HUES6 (cell line): ENCODE measurements at regions not wholly inside any gene's neighbourhood (a gene's known extent, or its start where the extent isn't known, plus 50 kb on each side); places are given as distances from the start of the nearest gene placed in this dataset.
"Not testable (repeated sequence)": the region's sequence is repeated elsewhere in the genome, so short reads cannot be mapped to it uniquely, and the experiment has no call there.

Source experiments
- H3K27ac ChIP-seq: 2 replicates; pipeline ENCODE4 v1.7.0; 2013; ENCODE audit warnings: low read depth, mild to moderate bottlenecking, low read length, inconsistent platforms
- H3K27me3 ChIP-seq: 2 replicates; pipeline ENCODE4 v1.6.1; 2013; ENCODE audit warnings: low read length; ENCODE audit not compliant: control insufficient read depth, insufficient read depth
- H3K36me3 ChIP-seq: 2 replicates; pipeline ENCODE4 v1.6.1; 2013; ENCODE audit warnings: low read length; ENCODE audit not compliant: control insufficient read depth, insufficient read depth
- H3K4me1 ChIP-seq: 2 replicates; pipeline ENCODE4 v1.6.1; 2013; ENCODE audit warnings: low read length; ENCODE audit not compliant: control insufficient read depth, insufficient read depth
- H3K4me3 ChIP-seq: 2 replicates; pipeline ENCODE4 v1.5.1; 2013; ENCODE audit warnings: low read depth, low read length
- H3K9ac ChIP-seq: one replicate; pipeline ENCODE4 v1.6.1; 2013; ENCODE audit warnings: mild to moderate bottlenecking, low read length
- H3K9me3 ChIP-seq: 2 replicates; pipeline ENCODE4 v1.6.1; 2013; ENCODE audit warnings: low read depth, low read length; ENCODE audit not compliant: control insufficient read depth, insufficient read depth

DNA sequence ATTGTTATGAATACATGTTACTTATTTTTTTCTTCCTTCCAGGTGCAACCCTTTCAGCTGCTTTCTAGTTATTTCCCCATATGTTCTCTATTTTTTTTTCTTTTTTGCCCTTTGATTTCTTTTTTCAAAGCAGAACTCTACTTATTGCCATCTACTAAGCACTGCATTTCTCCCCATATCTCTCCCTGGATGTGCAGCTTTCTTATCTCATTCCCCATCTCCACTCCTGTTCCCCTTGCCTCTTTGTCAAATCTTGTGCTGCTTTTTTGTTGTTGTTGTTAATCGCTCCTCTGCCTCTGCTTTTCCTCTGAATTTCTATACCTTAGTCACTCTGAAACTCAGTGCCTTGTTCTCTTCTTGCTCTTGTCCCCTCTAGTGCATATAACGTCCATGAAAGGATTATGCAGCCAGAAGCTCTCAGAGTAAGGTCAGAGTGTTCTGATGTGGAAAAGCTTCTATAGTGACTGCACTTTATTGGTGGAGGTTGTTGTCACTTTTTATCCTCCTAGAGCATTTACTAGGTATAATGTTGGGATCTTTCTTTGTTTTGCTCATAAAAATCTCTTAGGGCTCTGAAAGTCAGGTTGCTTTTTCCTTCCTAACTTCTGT, 51.1 kb upstream of the JADE1 start:
- H3K4me3 ChIP-seq: no peak overlapping the region
- H3K4me1 ChIP-seq: peaks cover 14% of the 10 kb centered on the region
- H3K36me3 ChIP-seq: no peaks in the 10 kb centered on the region
- H3K27me3 ChIP-seq: no peaks in the 10 kb centered on the region
- H3K9ac ChIP-seq: no peak overlapping the region
- H3K27ac ChIP-seq: no peak overlapping the region
- no peaks in the 10 kb centered on the region for H3K9me3 ChIP-seq

DNA sequence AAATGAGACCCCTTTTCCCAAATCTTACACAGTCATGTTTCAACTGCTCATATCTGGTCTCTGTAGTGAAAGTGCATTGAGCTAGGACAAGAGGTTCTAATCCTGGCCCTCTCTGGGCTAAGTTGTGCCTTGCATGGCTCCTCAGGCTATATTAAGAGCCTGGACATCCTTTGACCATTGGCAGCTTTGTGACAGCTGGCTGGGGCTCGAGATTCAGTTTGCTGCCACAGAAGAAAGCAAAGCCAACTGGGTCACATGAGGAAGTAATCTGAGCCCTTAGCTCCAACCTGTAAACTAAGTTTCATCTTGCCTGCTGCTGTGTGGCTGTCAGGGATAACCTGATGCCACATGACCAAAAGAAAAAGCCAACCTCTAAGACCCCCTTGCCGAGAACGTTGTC, 51.8 kb upstream of the JADE1 start:
- Histone ChIP-seq H3K9ac (no peak overlapping the region), H3K9me3 (no peaks in the 10 kb centered on the region), H3K36me3 (no peaks in the 10 kb centered on the region), H3K4me3 (no peak overlapping the region), H3K27me3 (no peaks in the 10 kb centered on the region), H3K27ac (no peak overlapping the region), H3K4me1 (peaks cover 14% of the 10 kb centered on the region)

DNA sequence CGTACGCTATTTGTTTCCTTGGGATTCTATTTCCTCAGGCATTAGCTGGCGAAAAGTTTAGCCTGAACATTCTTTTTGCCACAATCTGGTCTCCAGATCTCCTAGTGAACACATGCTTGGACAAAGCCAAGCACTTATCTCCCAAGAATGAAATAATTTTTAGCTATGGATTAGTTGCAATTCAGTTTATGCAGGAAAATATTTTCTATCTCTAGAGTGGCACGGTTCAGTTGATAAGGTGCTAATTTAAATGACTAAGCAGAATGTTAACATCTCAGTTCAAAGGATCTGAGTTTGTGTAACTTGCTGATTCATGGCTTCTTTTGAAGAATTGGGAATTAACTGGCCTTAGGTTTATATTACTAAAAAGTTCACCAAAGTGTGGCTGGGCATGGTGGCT, 58.1 kb upstream of the JADE1 start:
- H3K27me3 ChIP-seq: no peaks in the 10 kb centered on the region
- H3K4me3 ChIP-seq: no peak overlapping the region
- H3K9me3 ChIP-seq: no peaks in the 10 kb centered on the region
- H3K9ac ChIP-seq: no peak overlapping the region
- no peaks in the 10 kb centered on the region for H3K36me3 ChIP-seq
- H3K27ac ChIP-seq: no peak overlapping the region
- no peaks in the 10 kb centered on the region for H3K4me1 ChIP-seq

DNA sequence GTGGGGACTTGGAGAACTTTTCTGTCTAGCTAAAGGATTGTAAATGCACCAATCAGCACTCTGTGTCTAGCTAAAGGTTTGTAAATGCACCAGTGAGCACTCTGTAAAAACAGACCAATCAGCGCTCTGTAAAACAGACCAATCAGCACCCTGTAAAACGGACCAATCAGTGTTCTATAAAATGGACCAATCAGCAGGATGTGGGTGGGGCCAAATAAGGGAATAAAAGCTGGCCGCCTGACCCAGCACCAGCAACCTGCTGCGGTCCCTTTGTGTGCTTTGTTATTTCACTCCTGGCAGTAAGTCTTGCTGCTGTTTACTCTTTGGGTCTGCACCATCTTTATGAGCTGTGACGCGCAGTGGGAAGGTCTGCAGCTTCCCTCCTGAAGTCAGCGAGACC, 67.8 kb upstream of the JADE1 start:
- not testable (repeated sequence) for H3K27ac ChIP-seq, H3K27me3 ChIP-seq, H3K4me3 ChIP-seq, H3K9ac ChIP-seq, H3K4me1 ChIP-seq, H3K9me3 ChIP-seq, H3K36me3 ChIP-seq

DNA sequence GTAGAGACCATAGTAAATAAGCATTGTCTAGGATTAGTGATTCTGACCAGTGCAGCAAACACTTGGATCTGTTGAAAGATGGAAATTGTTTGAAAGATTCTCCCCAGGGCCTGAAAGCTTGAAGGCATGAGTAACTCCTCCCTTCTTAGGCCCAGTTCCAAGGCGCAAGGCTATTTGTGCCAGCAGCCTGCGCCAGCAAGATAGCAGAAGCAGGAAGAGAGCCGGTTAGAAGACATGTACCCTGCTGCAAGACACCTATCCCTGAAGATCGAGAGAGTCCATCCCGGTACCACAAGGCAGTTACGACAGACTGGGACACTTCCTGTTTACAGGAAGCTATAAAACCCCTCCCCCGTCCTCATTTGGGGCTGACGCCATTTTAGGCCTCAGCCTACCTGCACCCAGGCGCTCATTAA, 72.4 kb upstream of the JADE1 start:
- Histone ChIP-seq H3K27me3 (no peaks in the 10 kb centered on the region), H3K9ac (no peak overlapping the region), H3K27ac (no peak overlapping the region), H3K4me3 (no peak overlapping the region), H3K36me3 (no peaks in the 10 kb centered on the region), H3K4me1 (peaks cover 5% of the 10 kb centered on the region), H3K9me3 (no peaks in the 10 kb centered on the region)

DNA sequence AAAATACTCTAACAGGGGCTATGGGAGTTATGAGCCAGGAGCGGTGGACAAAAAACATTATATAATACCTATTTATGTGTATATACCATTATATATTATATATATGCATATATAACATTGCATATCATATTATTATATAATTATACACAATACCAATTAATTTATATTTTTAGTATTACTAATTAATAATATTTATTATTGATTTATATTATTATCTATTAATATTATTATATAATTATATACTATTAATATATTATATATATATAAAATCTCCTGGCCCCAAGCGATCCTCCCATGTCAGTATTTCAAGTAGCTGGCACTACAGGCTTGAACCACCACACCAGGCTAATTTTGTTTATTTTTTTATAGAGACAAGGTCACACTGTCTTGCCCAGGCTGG, 73.8 kb upstream of the JADE1 start:
- no peaks in the 10 kb centered on the region for H3K36me3 ChIP-seq
- H3K9ac ChIP-seq: no peak overlapping the region
- H3K27ac ChIP-seq: no peak overlapping the region
- no peaks in the 10 kb centered on the region for H3K27me3 ChIP-seq
- H3K4me1 ChIP-seq: peaks cover 5% of the 10 kb centered on the region
- no peak overlapping the region for H3K4me3 ChIP-seq
- no peaks in the 10 kb centered on the region for H3K9me3 ChIP-seq

DNA sequence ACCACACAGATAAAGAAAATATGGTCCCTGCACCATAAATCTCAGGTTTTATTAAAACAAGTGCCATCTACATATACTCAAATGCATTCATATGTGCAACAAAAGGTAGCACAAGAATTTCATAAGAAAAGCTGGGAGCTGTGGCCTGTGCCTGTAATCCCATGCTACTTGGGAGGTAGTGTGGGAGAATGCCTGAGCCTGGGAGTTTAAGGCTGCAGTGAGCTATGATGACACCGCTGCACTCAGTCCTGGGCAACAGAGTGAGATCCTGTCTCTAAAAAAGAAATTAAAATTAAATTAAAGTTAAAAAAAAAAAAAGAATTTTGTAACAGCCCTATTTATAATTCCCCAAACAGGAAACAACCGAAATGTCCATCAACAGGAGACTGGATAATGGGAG, 81.3 kb upstream of the JADE1 start:
- Histone ChIP-seq H3K4me1 (peaks cover 13% of the 10 kb centered on the region), H3K27ac (no peak overlapping the region), H3K36me3 (no peaks in the 10 kb centered on the region), H3K9ac (no peak overlapping the region), H3K9me3 (no peaks in the 10 kb centered on the region), H3K27me3 (no peaks in the 10 kb centered on the region), H3K4me3 (no peak overlapping the region)

DNA sequence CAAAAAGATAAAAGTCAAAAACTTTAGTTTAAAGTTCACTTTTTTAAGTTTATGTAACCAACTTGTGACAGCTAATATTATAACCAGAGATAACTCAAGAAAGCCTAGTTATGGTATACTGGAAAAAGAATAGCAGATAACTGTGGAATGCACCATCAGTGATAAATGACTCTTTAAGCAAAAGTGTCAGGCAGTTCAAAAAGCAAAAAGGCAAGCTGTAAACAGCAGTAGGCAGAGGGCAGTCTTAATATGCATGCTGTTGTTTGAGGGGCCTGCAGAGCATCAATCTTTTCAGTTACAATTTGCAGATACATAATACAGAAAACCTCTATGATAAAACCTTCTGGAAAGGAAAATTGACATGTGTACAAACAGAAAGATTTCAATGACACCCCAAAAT, 81.8 kb upstream of the JADE1 start:
- Histone ChIP-seq H3K9ac (no peak overlapping the region), H3K9me3 (no peaks in the 10 kb centered on the region), H3K4me1 (peaks cover 13% of the 10 kb centered on the region)

DNA sequence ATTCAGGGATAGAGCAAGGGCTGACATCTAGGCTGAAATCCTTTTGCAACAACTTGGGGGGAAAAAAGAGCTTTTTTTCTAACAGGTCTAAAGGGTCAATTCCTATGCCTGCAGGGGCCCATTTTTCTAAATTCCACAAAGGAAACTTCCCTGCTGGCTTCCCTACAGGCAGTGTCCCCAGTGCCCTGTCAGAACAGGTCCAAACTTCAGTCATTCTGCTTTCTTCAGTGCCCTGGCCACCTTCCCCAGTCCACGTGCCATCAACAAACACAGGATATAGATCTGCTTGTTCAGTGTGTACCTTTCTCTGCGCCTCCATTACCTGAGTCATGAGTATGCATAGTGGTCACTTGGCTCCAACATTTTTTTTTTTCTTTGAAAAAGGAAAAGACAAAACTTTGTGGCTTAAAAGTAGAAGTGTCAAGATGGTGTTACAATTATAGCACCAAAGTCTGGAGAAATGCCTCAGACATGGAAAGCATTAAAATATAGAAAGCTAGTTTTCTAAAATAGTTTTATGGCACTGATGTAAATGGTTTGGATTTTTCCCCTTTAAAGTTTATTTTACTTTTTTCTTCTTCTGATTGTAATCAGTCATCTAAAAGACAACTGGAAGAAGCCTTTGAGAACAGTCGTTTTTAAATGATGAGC, 84.0 kb upstream of the JADE1 start:
- Histone ChIP-seq H3K4me3 (no peak overlapping the region), H3K9ac (no peak overlapping the region), H3K36me3 (no peaks in the 10 kb centered on the region), H3K27ac (no peak overlapping the region), H3K4me1 (peaks cover 17% of the 10 kb centered on the region), H3K27me3 (no peaks in the 10 kb centered on the region), H3K9me3 (no peaks in the 10 kb centered on the region)

More for the DNA sequence above, 81.8 kb upstream of the JADE1 start:
- Histone ChIP-seq H3K27me3 (no peaks in the 10 kb centered on the region), H3K4me3 (no peak overlapping the region), H3K27ac (no peak overlapping the region), H3K36me3 (no peaks in the 10 kb centered on the region)

DNA sequence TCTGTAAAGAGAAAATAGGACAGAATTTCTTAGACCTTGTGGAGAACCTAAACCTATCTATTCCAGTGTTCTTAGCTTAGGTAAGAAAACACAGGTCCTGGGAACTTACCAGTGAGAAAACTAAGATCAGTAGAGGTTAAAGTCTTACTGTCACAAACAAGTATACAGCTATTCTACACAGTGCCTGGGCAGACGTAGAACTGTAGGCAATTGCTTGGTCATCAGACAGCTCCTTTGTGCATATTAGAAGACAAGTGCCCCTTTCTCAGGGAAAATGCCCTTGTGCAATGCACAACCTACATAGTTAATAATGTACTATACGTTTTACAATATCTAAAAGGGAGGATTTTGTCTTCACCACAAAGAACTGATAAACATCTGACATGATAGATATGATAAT, 86.6 kb upstream of the JADE1 start:
- Histone ChIP-seq H3K9ac (no peak overlapping the region), H3K27ac (no peak overlapping the region), H3K9me3 (no peaks in the 10 kb centered on the region), H3K27me3 (no peaks in the 10 kb centered on the region), H3K4me1 (peaks cover 15% of the 10 kb centered on the region), H3K4me3 (no peak overlapping the region), H3K36me3 (no peaks in the 10 kb centered on the region)

DNA sequence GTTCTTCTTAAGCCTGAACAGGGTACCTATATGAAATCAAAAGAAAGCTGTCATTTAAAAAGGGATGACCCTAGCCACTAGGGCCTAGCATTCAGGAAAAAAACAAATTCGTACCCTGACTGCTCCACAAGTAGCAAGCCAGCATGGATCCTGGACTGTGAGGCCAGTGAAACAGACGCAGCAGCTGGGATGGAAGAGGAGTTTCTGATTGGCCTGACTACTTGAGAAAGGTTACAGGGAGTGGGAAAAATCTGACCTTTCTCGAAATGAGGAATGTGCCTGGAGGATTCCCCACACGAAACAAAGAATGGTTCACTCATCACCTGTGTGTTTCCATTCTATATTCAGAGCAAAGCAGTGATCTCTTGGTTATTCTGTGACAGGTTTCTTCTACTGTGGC, 87.6 kb upstream of the JADE1 start:
- H3K27ac ChIP-seq: no peak overlapping the region
- peaks cover 11% of the 10 kb centered on the region for H3K4me1 ChIP-seq
- H3K9ac ChIP-seq: no peak overlapping the region
- no peaks in the 10 kb centered on the region for H3K9me3 ChIP-seq
- H3K4me3 ChIP-seq: no peak overlapping the region
- H3K36me3 ChIP-seq: no peaks in the 10 kb centered on the region
- no peaks in the 10 kb centered on the region for H3K27me3 ChIP-seq
